Thyroid gland (tissue), 4 donors: ENCODE measurements at regions not wholly inside any gene's neighbourhood (a gene's known extent, or its start where the extent isn't known, plus 50 kb on each side); places are given as distances from the start of the nearest gene placed in this dataset.

Source experiments
- DNase-seq, 2 donors: peaks; one replicate each; pipeline ENCODE4 v3.0.0-alpha.2; 2019
- H3K27ac ChIP-seq, 3 donors: fragments of 200-600 bp; sonication (generic); 1 replicate in 2 of 3; 2 replicates in 1 of 3; pipeline ENCODE4 v1.5.1; 2016 to 2019; ENCODE audit warnings: mild to moderate bottlenecking in 1 of 3, moderate library complexity in 1 of 3
- H3K27me3 ChIP-seq: fragments of 200-600 bp; sonication (generic); one replicate; pipeline ENCODE4 v1.5.1; 2019
- H3K36me3 ChIP-seq, 2 donors: fragments of 200-600 bp; sonication (generic); one replicate each; pipeline ENCODE4 v1.5.1; 2016 to 2019
- H3K4me1 ChIP-seq, 2 donors: fragments of 200-600 bp; sonication (generic); one replicate each; pipeline ENCODE4 v1.5.1; 2017 to 2019
- H3K4me3 ChIP-seq, 3 donors: fragments of 200-600 bp; sonication (generic); replicated peaks in 1 of 3; 1 replicate in 2 of 3; 2 replicates in 1 of 3; pipeline ENCODE4 v1.5.1; 2016; ENCODE audit warnings: mild to moderate bottlenecking in 1 of 3
- H3K9me3 ChIP-seq: fragments of 200-600 bp; sonication (generic); one replicate; pipeline ENCODE4 v1.5.1; 2017
- CTCF ChIP-seq, 6 experiments: fragments of 200-600 bp in 3 of 6; fragments of 450-650 bp in 3 of 6; sonication (generic) in 3 of 6; IDR thresholded peaks; one replicate each; pipeline ENCODE4 v1.5.1; 2016 to 2019; ENCODE audit warnings: antibody characterized with exemption in 6 of 6, mild to moderate bottlenecking in 2 of 6, inconsistent platforms in 1 of 6, moderate library complexity in 1 of 6
- POLR2A ChIP-seq, 2 donors: fragments of 450-650 bp; IDR thresholded peaks; one replicate each; pipeline ENCODE4 v1.6.1; 2017; ENCODE audit warnings: antibody characterized with exemption in 2 of 2, mild to moderate bottlenecking in 2 of 2, moderate library complexity in 1 of 2
- WGBS, 2 donors: methylation state at CpG; one replicate each; pipeline ENCODE4 v1.1.5; 2017; 5-methylcytosine and 5-hydroxymethylcytosine counted together
- intact Hi-C: fragments of 100-400 bp; cut with DNase I; formaldehyde crosslinking; loops from one replicate; pipeline ENCODE4 v1.15.1; 2023

GRCh38 chrX:113919387-113919786, 664.5 kb upstream of the HTR2C start:
- no peak overlapping the region for H3K27ac ChIP-seq
- WGBS, 2 donors = 88% methylated on average over 4 of the region's 4 CpGs
- TF ChIP-seq POLR2A (IDR thresholded peaks at IDR 0.05) (no peak), CTCF (IDR thresholded peaks at IDR 0.05) (no peak)
- DNase-seq = no peak
- no peaks in the 10 kb centered on the region for H3K36me3 ChIP-seq
- no peaks in the 10 kb centered on the region for H3K27me3 ChIP-seq
- no peaks in the 10 kb centered on the region for H3K9me3 ChIP-seq
- H3K4me3 ChIP-seq = no peak overlapping the region
- intact Hi-C loops = no loop called here
- no peaks in the 10 kb centered on the region for H3K4me1 ChIP-seq

GRCh38 chrX:113906168-113906567, 677.7 kb upstream of the HTR2C start:
- intact Hi-C loops = no loop called here
- TF ChIP-seq POLR2A (IDR thresholded peaks at IDR 0.05) (no peak), CTCF (IDR thresholded peaks at IDR 0.05) (no peak)
- Histone ChIP-seq H3K36me3 (no peaks in the 10 kb centered on the region), H3K4me3 (no peak overlapping the region), H3K27ac (no peak overlapping the region), H3K9me3 (no peaks in the 10 kb centered on the region), H3K27me3 (no peaks in the 10 kb centered on the region), H3K4me1 (no peaks in the 10 kb centered on the region)
- DNase-seq = no peak

GRCh38 chrX:113892891-113893290, 691.0 kb upstream of the HTR2C start:
- H3K27me3 ChIP-seq = no peaks in the 10 kb centered on the region
- no peaks in the 10 kb centered on the region for H3K36me3 ChIP-seq
- intact Hi-C loops = no loop called here
- no peaks in the 10 kb centered on the region for H3K9me3 ChIP-seq
- no peak overlapping the region for H3K27ac ChIP-seq
- no peak overlapping the region for H3K4me3 ChIP-seq
- DNase-seq = no peak
- no peaks in the 10 kb centered on the region for H3K4me1 ChIP-seq
- WGBS, 2 donors = 78 to 84% methylated on average over 5 of the region's 5 CpGs
- TF ChIP-seq CTCF (IDR thresholded peaks at IDR 0.05) = no peak
- TF ChIP-seq POLR2A (IDR thresholded peaks at IDR 0.05) = no peak

- no peak for TF ChIP-seq POLR2A (IDR thresholded peaks at IDR 0.05)
- no peak for TF ChIP-seq CTCF (IDR thresholded peaks at IDR 0.05)
- Histone ChIP-seq H3K4me1 (no peaks in the 10 kb centered on the region), H3K9me3 (no peaks in the 10 kb centered on the region), H3K27ac (no peak overlapping the region), H3K4me3 (no peak overlapping the region), H3K36me3 (no peaks in the 10 kb centered on the region), H3K27me3 (no peaks in the 10 kb centered on the region)
- intact Hi-C loops = no loop called here
- WGBS, 2 donors = 92 to 95% methylated on average over 1 of the region's 1 CpG
- no peak for DNase-seq
These were observed 691.5 kb upstream of the HTR2C start for GRCh38 chrX:113892401-113892800.

- TF ChIP-seq CTCF (IDR thresholded peaks at IDR 0.05) (no peak), POLR2A (IDR thresholded peaks at IDR 0.05) (no peak)
- Histone ChIP-seq H3K27ac (no peak overlapping the region), H3K4me1 (no peaks in the 10 kb centered on the region), H3K4me3 (no peak overlapping the region), H3K27me3 (no peaks in the 10 kb centered on the region), H3K36me3 (no peaks in the 10 kb centered on the region), H3K9me3 (no peaks in the 10 kb centered on the region)
- intact Hi-C loops = no loop called here
- 92 to 95% methylated on average over 3 of the region's 3 CpGs for WGBS, 2 donors
- no peak for DNase-seq
These were observed 710.8 kb upstream of the HTR2C start for GRCh38 chrX:113873056-113873455.
